Stomach (tissue), 4 donors: ENCODE measurements at regions not wholly inside any gene's neighbourhood (a gene's known extent, or its start where the extent isn't known, plus 50 kb on each side); places are given as distances from the start of the nearest gene placed in this dataset.

Experiments
- POLR2AphosphoS5 ChIP-seq, 3 donors: sonication (generic); formaldehyde crosslinking; IDR thresholded peaks; one replicate each; pipeline ENCODE4 v1.6.1; 2016; ENCODE audit warnings: antibody characterized with exemption in 3 of 3
- TF ChIP-seq, protein P1 (sequence below), 7 experiments: fragments of 450-650 bp in 4 of 7; fragments of 200-600 bp in 3 of 7; sonication (generic) in 3 of 7; IDR thresholded peaks; one replicate each; pipeline ENCODE4 v1.5.1; 2016 to 2019; ENCODE audit warnings: antibody characterized with exemption in 7 of 7, control low read depth in 2 of 7, mild to moderate bottlenecking in 1 of 7

DNA sequence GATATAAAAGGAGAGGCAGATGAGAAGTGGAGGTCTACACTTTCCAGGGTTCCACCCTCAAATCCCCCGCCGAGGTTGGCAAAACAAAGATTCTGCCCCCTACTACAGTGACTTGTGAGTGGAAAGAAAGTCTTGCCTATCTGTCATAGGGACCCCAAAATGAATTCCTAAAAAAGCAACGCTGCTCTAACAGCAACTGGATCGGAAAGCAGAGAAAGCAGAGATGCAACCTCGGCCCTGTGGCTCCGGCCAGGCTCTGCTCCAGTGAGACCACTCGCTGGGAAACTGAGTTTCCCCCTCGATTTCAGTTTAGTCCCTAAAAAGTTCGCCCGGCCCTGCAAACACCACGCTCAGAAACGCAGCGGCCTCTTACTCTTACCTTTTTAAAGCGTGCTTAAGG lies 297.9 kb upstream of the NFE2L3 start:
- TF ChIP-seq, protein P1, sequence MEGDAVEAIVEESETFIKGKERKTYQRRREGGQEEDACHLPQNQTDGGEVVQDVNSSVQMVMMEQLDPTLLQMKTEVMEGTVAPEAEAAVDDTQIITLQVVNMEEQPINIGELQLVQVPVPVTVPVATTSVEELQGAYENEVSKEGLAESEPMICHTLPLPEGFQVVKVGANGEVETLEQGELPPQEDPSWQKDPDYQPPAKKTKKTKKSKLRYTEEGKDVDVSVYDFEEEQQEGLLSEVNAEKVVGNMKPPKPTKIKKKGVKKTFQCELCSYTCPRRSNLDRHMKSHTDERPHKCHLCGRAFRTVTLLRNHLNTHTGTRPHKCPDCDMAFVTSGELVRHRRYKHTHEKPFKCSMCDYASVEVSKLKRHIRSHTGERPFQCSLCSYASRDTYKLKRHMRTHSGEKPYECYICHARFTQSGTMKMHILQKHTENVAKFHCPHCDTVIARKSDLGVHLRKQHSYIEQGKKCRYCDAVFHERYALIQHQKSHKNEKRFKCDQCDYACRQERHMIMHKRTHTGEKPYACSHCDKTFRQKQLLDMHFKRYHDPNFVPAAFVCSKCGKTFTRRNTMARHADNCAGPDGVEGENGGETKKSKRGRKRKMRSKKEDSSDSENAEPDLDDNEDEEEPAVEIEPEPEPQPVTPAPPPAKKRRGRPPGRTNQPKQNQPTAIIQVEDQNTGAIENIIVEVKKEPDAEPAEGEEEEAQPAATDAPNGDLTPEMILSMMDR (IDR thresholded peaks at IDR 0.05): no peak
- TF ChIP-seq POLR2AphosphoS5 (IDR thresholded peaks at IDR 0.05): no peak
